Type B pancreatic cell (in vitro differentiated cells): ENCODE measurements at regions not wholly inside any gene's neighbourhood (a gene's known extent, or its start where the extent isn't known, plus 50 kb on each side); places are given as distances from the start of the nearest gene placed in this dataset.
A peak's percentile ranks its signal among the peaks of the same experiment; 100 is the strongest.

Source experiments
- DNase-seq: peaks from one replicate; pipeline ENCODE4 v3.0.0; 2021; ENCODE audit warnings: mixed read lengths; ENCODE audit not compliant: unreplicated experiment; ENCODE audit errors: extremely low spot score
- H3K27ac Mint-ChIP-seq: 2 replicates; pipeline ENCODE4 v1.8.0; 2021; ENCODE audit warnings: mild to moderate bottlenecking, mixed read lengths
- H3K27me3 Mint-ChIP-seq: 2 replicates; pipeline ENCODE4 v1.8.0; 2021; ENCODE audit warnings: mixed read lengths
- H3K36me3 Mint-ChIP-seq: 2 replicates; pipeline ENCODE4 v1.8.0; 2021; ENCODE audit warnings: mixed read lengths
- H3K4me1 Mint-ChIP-seq: one replicate; pipeline ENCODE4 v1.8.0; 2021; ENCODE audit warnings: mixed read lengths; ENCODE audit not compliant: unreplicated experiment
- H3K4me3 Mint-ChIP-seq: 2 replicates; pipeline ENCODE4 v1.8.0; 2021; ENCODE audit warnings: mild to moderate bottlenecking, mixed read lengths
- H3K9me3 Mint-ChIP-seq: 2 replicates; pipeline ENCODE4 v1.8.0; 2021; ENCODE audit warnings: mixed read lengths
- CTCF ChIP-seq: fragments of 200-600 bp; sonication (generic); conservative IDR thresholded peaks from 2 replicates; pipeline ENCODE4 v1.5.0; 2021; ENCODE audit warnings: antibody characterized with exemption, mild to moderate bottlenecking

GRCh38 chr11:112437096-112437495, 176.4 kb upstream of the PLET1 start:
- peaks cover 11% of the 10 kb centered on the region for H3K27me3 Mint-ChIP-seq
- peak overlapping the region; percentile 75 for H3K27ac Mint-ChIP-seq
- no peak for DNase-seq
- no peak for TF ChIP-seq CTCF
- H3K4me3 Mint-ChIP-seq = no peak overlapping the region
- no peaks in the 10 kb centered on the region for H3K4me1 Mint-ChIP-seq
- H3K36me3 Mint-ChIP-seq = no peaks in the 10 kb centered on the region
- H3K9me3 Mint-ChIP-seq = peaks cover 24% of the 10 kb centered on the region

GRCh38 chr11:112439614-112440013, 179.0 kb upstream of the PLET1 start:
- Mint-ChIP-seq H3K4me1 (no peaks in the 10 kb centered on the region), H3K36me3 (no peaks in the 10 kb centered on the region), H3K4me3 (no peak overlapping the region), H3K27me3 (peaks cover 3% of the 10 kb centered on the region), H3K27ac (no peak overlapping the region), H3K9me3 (peaks cover 20% of the 10 kb centered on the region)
- no peak for TF ChIP-seq CTCF
- no peak for DNase-seq

- H3K4me1 Mint-ChIP-seq = no peaks in the 10 kb centered on the region
- no peak for DNase-seq
- H3K27ac Mint-ChIP-seq = no peak overlapping the region
- peaks cover 3% of the 10 kb centered on the region for H3K27me3 Mint-ChIP-seq
- H3K36me3 Mint-ChIP-seq = no peaks in the 10 kb centered on the region
- peaks cover 24% of the 10 kb centered on the region for H3K9me3 Mint-ChIP-seq
- TF ChIP-seq CTCF = peak; percentile 46
- no peak overlapping the region for H3K4me3 Mint-ChIP-seq
These were observed 179.9 kb upstream of the PLET1 start for GRCh38 chr11:112440518-112440917.

- peaks cover 6% of the 10 kb centered on the region for H3K27me3 Mint-ChIP-seq
- H3K9me3 Mint-ChIP-seq = peaks cover 11% of the 10 kb centered on the region
- H3K36me3 Mint-ChIP-seq = no peaks in the 10 kb centered on the region
- no peak overlapping the region for H3K27ac Mint-ChIP-seq
- no peak overlapping the region for H3K4me3 Mint-ChIP-seq
- H3K4me1 Mint-ChIP-seq = no peaks in the 10 kb centered on the region
- no peak for TF ChIP-seq CTCF
- DNase-seq = no peak
These were observed 187.5 kb upstream of the PLET1 start for GRCh38 chr11:112448168-112448567.

GRCh38 chr11:112448806-112449205, 188.1 kb upstream of the PLET1 start:
- DNase-seq = no peak
- peaks cover 11% of the 10 kb centered on the region for H3K9me3 Mint-ChIP-seq
- H3K4me1 Mint-ChIP-seq = no peaks in the 10 kb centered on the region
- H3K36me3 Mint-ChIP-seq = no peaks in the 10 kb centered on the region
- no peak overlapping the region for H3K4me3 Mint-ChIP-seq
- no peak overlapping the region for H3K27ac Mint-ChIP-seq
- peaks cover 6% of the 10 kb centered on the region for H3K27me3 Mint-ChIP-seq
- no peak for TF ChIP-seq CTCF

GRCh38 chr11:112451250-112451649, 190.6 kb upstream of the PLET1 start:
- TF ChIP-seq CTCF = no peak
- Mint-ChIP-seq H3K27ac (no peak overlapping the region), H3K27me3 (peaks cover 6% of the 10 kb centered on the region)

More at GRCh38 chr11:112451250-112451649, 190.6 kb upstream of the PLET1 start:
- Mint-ChIP-seq H3K9me3 (peaks cover 16% of the 10 kb centered on the region), H3K4me3 (no peak overlapping the region), H3K4me1 (no peaks in the 10 kb centered on the region), H3K36me3 (no peaks in the 10 kb centered on the region)
- DNase-seq = no peak
